ENCODE measurements at regions not wholly inside any gene's neighbourhood (a gene's known extent, or its start where the extent isn't known, plus 50 kb on each side); places are given as distances from the start of the nearest gene placed in this dataset.

DNA sequence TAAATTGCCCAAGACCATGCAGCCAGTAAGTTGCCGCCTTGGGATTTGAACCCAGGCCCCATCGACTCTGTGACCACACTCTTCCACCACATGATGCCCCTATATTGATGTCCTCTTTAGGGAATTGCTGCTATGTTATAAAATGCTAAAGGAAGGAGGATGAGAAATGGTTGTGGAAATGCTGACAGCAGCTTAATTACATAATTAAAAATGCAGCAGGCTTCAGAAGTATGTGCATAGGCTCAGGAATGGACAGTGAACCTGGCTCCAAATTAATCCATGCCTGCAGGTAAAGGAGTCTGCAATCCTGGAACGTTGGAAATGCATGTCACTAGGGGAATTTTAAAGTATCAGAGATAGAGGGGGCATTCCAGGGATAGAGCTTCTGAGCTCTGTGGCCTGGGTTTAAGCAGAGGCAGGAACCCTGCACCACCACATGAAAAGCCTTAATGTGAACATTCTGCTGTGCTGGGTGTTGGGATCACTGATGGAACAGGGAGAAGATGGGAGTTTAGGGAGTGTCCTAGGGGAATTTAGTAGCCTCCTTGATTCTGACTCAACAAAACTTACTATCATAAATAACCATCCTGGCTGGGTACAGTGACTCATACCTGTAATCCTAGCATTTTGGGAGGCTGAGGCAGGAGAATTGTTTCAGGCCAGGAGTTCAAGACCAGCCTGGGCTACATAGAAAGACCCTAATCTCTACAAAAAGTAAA is 76.1 kb upstream of the CCDC85A start:
- TF ChIP-seq, protein P1, sequence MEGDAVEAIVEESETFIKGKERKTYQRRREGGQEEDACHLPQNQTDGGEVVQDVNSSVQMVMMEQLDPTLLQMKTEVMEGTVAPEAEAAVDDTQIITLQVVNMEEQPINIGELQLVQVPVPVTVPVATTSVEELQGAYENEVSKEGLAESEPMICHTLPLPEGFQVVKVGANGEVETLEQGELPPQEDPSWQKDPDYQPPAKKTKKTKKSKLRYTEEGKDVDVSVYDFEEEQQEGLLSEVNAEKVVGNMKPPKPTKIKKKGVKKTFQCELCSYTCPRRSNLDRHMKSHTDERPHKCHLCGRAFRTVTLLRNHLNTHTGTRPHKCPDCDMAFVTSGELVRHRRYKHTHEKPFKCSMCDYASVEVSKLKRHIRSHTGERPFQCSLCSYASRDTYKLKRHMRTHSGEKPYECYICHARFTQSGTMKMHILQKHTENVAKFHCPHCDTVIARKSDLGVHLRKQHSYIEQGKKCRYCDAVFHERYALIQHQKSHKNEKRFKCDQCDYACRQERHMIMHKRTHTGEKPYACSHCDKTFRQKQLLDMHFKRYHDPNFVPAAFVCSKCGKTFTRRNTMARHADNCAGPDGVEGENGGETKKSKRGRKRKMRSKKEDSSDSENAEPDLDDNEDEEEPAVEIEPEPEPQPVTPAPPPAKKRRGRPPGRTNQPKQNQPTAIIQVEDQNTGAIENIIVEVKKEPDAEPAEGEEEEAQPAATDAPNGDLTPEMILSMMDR (IDR thresholded peaks at IDR 0.05; ENCODE audit: borderline replicate concordance, insufficient read depth, low read depth, low read length), result no peak
- no peak overlapping the region for H3K4me3 ChIP-seq (ENCODE audit: low read depth, low read length)

DNA sequence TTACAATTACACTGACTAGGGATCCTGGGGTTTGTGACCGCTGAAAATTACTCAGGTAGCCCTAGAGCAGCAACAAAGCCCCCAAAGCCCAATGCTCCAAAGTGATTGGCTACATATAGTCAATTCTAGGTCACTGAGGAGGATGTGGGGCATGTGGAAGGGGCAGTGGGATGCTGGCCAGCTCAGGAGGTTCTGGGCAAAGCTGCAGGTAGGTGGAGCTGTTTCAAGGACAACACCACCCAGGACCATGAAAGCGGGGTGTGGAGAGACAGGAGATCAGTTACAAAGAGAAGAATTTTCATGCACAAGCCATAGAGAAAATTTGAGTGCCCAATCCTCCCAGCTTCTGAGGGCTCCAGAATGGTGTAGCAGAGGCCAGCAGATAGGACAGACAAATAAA is 75.0 kb upstream of the CCDC85A start:
- no peak overlapping the region for H3K4me3 ChIP-seq (ENCODE audit: low read depth, low read length)
- TF ChIP-seq, protein P1 (IDR thresholded peaks at IDR 0.05; ENCODE audit: borderline replicate concordance, insufficient read depth, low read depth, low read length), result no peak

DNA sequence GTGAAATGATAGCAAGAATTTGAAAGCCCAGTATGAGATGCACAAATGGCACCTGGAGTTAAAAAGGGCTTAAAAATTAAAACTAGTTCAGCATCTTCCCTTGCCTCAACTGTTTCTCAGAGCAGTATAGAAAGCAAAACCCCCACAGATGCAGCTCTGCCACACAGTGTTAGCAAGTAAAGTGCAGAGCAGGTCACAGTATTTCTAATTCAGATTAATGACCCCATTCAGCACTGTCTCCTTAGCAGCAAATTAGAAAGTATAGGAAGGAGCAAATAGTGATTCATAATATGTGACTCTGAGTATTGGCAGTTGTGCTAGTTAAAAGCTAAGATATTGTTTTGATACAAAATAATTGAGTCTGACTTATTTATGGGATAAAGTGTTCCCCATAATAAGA is 73.8 kb upstream of the CCDC85A start:
- TF ChIP-seq, protein P1 (IDR thresholded peaks at IDR 0.05; ENCODE audit: borderline replicate concordance, insufficient read depth, low read depth, low read length), result no peak
- H3K4me3 ChIP-seq (ENCODE audit: low read depth, low read length), result no peak overlapping the region

DNA sequence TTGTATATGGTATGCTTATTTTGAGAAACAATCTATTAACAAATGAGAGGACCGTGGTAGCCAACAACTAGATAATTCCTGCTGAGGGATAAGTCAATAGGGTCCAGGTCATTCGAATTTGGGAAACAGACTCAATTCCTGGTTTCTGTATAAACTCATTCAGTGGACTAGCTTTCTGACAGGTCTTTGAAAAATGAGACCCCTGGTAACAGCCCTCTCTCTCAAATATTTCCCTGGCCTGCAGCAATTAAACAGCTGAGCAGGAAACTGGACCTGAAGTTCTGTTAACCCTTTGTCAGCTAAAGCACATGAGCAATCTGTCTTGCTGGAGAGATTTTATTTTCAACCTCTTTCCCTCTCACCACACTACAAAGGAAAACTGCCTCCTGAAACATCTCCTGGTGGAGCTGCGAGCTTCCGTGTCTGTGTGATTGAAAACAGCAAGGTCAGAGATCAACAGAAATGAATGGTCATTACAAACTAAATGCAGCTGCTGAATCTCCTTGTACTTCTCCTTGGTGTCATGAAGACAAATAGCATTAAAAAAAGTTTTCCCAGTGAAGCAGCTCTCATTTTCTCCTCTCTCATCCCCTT is 70.3 kb upstream of the CCDC85A start:
- no peak overlapping the region for H3K4me3 ChIP-seq (ENCODE audit: low read depth, low read length)
- TF ChIP-seq, protein P1 (IDR thresholded peaks at IDR 0.05; ENCODE audit: borderline replicate concordance, insufficient read depth, low read depth, low read length), result no peak

DNA sequence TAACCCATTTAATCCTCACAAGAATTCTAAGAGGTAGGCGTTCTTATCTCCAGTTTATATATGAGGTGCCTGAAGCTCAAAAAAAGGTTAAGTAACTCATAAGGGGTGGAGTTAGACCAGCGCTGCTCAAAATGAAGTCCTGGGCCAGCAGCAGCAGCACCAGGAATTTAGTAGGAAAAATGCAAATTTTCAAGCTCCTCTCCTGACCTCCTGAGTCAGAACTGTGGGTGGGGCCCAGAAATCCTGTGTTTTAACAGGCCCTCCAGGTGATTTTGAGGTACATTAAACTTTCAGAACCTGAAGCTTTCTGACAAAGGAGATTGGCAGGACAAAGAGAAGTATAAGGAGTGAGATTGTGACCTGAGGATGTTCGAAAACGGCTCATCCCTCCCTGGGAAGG is 66.0 kb upstream of the CCDC85A start:
- H3K4me3 ChIP-seq (ENCODE audit: low read depth, low read length), result no peak overlapping the region

DNA sequence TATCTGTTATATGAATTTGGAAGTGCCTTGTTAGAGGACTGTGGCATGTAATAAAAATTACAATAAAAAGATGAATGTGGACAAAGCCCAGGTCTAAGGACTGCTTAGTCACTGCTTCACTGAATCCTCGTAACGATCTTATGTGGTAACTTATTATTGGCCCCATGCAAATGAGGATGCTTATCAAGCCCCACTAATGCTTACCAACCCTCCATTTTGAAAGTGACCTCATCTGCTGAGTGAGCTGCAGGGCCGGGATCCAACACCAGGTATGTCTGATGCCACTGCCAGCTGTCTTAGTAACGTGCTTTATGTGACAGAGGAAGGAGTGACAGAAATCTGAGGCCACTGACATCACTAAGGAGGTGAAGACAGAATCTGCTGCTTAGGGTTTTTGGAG is 65.3 kb upstream of the CCDC85A start:
- no peak overlapping the region for H3K4me3 ChIP-seq (ENCODE audit: low read depth, low read length)
- TF ChIP-seq, protein P1 (IDR thresholded peaks at IDR 0.05; ENCODE audit: borderline replicate concordance, insufficient read depth, low read depth, low read length), result no peak

More for the DNA sequence above, 66.0 kb upstream of the CCDC85A start:
- TF ChIP-seq, protein P1 (IDR thresholded peaks at IDR 0.05; ENCODE audit: borderline replicate concordance, insufficient read depth, low read depth, low read length), result no peak

DNA sequence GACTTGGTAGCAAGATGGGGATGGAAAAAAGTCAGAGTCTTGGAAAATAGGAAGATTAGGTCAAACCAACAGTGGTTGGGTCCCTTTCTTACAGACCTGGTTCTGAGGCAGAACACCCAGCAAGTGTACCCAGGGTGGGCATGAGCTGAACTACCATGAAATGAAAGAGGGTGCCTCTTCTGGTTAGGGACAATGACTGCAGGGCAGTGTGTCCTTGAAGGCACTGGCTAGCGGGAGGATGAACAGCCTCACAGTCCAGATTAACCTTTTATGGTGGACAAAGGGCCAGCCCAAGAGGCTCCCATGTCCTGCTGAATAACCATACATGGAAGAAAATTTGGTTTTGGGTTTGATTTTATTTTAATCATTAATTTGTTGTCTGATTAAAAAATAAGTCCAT is 61.8 kb upstream of the CCDC85A start:
- H3K4me3 ChIP-seq (ENCODE audit: low read depth, low read length), result no peak overlapping the region
- TF ChIP-seq, protein P1 (IDR thresholded peaks at IDR 0.05; ENCODE audit: borderline replicate concordance, insufficient read depth, low read depth, low read length), result no peak

Measured in GM12875 (cell line).